HEK293 (cell line): ENCODE measurements at regions not wholly inside any gene's neighbourhood (a gene's known extent, or its start where the extent isn't known, plus 50 kb on each side); places are given as distances from the start of the nearest gene placed in this dataset.

Experiments used
- CTCF ChIA-PET: fragments of 350-600 bp; formaldehyde crosslinking; extraction: SDS; loops from one replicate; lab custom pipeline; 2021; ENCODE audit warnings: antibody characterized with exemption; lab: Yijun Ruan, JAX
- POLR2A ChIA-PET: fragments of 300-600 bp; formaldehyde crosslinking; extraction: SDS; loops from one replicate; lab custom pipeline; 2020; ENCODE audit warnings: antibody characterized with exemption, inconsistent platforms; lab: Yijun Ruan, JAX
- H3K27ac ChIP-seq: fragments of 200-500 bp; sonication (Bioruptor generic); 2 replicates; pipeline ENCODE4 v1.5.1; 2014; ENCODE audit warnings: low read depth, low read length, control low read depth, inconsistent platforms; ENCODE audit errors: extremely low read depth
- H3K36me3 ChIP-seq, 2 experiments: fragments of 200-500 bp in 1 of 2; sonication (Bioruptor generic) in 1 of 2; 1 replicate in 1 of 2; 2 replicates in 1 of 2; pipeline ENCODE4 v1.5.1; 2014 to 2017; ENCODE audit warnings: inconsistent platforms in 2 of 2, low read length in 2 of 2; ENCODE audit not compliant: control insufficient read depth in 2 of 2, insufficient read depth in 1 of 2
- H3K4me1 ChIP-seq: fragments of 200-500 bp; sonication (Bioruptor generic); 2 replicates; pipeline ENCODE4 v1.5.1; 2014; ENCODE audit warnings: mild to moderate bottlenecking, low read length, inconsistent platforms; ENCODE audit not compliant: control insufficient read depth, insufficient read depth
- H3K4me3 ChIP-seq: 2 replicates; pipeline ENCODE4 v1.5.1; 2011; ENCODE audit warnings: low read depth, mild to moderate bottlenecking, control low read depth, low read length, moderate library complexity
- H3K9me3 ChIP-seq: fragments of 200-500 bp; sonication (Bioruptor generic); 2 replicates; pipeline ENCODE4 v1.5.1; 2014; ENCODE audit warnings: low read depth, low read length, inconsistent platforms; ENCODE audit not compliant: control insufficient read depth, insufficient read depth
- EGR2 ChIP-seq: fragments of 450-650 bp; formaldehyde crosslinking; IDR thresholded peaks from 2 replicates; pipeline ENCODE4 v1.5.1; 2016; ENCODE audit warnings: low read depth, missing biosample characterization, missing genetic modification characterization
- MZF1 ChIP-seq: fragments of 450-650 bp; formaldehyde crosslinking; IDR thresholded peaks from 2 replicates; pipeline ENCODE4 v1.5.1; 2017; ENCODE audit warnings: missing biosample characterization, missing genetic modification characterization, borderline replicate concordance
- ZFHX2 ChIP-seq: fragments of 450-650 bp; formaldehyde crosslinking; conservative IDR thresholded peaks from 2 replicates; pipeline ENCODE4 v1.5.1; 2016; ENCODE audit warnings: missing biosample characterization, missing genetic modification characterization
- ZFP3 ChIP-seq: fragments of 450-650 bp; formaldehyde crosslinking; IDR thresholded peaks from 2 replicates; pipeline ENCODE4 v1.5.1; 2016; ENCODE audit warnings: low read depth, missing biosample characterization, missing genetic modification characterization
- ZIC2 ChIP-seq: fragments of 450-650 bp; formaldehyde crosslinking; IDR thresholded peaks from 2 replicates; pipeline ENCODE4 v1.5.1; 2016; ENCODE audit warnings: missing biosample characterization, missing genetic modification characterization
- ZNF10 ChIP-seq: fragments of 450-650 bp; formaldehyde crosslinking; IDR thresholded peaks from 2 replicates; pipeline ENCODE4 v1.5.1; 2017; ENCODE audit warnings: missing biosample characterization, missing genetic modification characterization
- ZNF169 ChIP-seq: fragments of 450-650 bp; formaldehyde crosslinking; IDR thresholded peaks from 2 replicates; pipeline ENCODE4 v1.5.1; 2016; ENCODE audit warnings: missing biosample characterization, missing genetic modification characterization
- ZNF174 ChIP-seq: fragments of 450-650 bp; formaldehyde crosslinking; IDR thresholded peaks from 2 replicates; pipeline ENCODE4 v1.5.0; 2017; ENCODE audit warnings: missing biosample characterization, mild to moderate bottlenecking, missing genetic modification characterization
- ZNF24 ChIP-seq: fragments of 450-650 bp; formaldehyde crosslinking; IDR thresholded peaks from 2 replicates; pipeline ENCODE4 v1.5.1; 2016; ENCODE audit warnings: missing biosample characterization, missing genetic modification characterization
- ZNF341 ChIP-seq: fragments of 450-650 bp; formaldehyde crosslinking; IDR thresholded peaks from 2 replicates; pipeline ENCODE4; 2016; ENCODE audit warnings: low read depth, missing biosample characterization, missing genetic modification characterization
- ZNF354C ChIP-seq: fragments of 450-650 bp; formaldehyde crosslinking; IDR thresholded peaks from 2 replicates; pipeline ENCODE4 v1.5.1; 2016; ENCODE audit warnings: missing biosample characterization, missing genetic modification characterization, low read depth, borderline replicate concordance
- ZNF391 ChIP-seq: fragments of 450-650 bp; formaldehyde crosslinking; IDR thresholded peaks from 2 replicates; pipeline ENCODE4 v1.5.1; 2016; ENCODE audit warnings: low read depth, missing biosample characterization, missing genetic modification characterization, borderline replicate concordance
- ZNF48 ChIP-seq: fragments of 450-650 bp; formaldehyde crosslinking; IDR thresholded peaks from 2 replicates; pipeline ENCODE4 v1.5.1; 2016; ENCODE audit warnings: missing biosample characterization, missing genetic modification characterization
- ZNF623 ChIP-seq: fragments of 450-650 bp; formaldehyde crosslinking; IDR thresholded peaks from 2 replicates; pipeline ENCODE4 v1.5.1; 2016; ENCODE audit warnings: missing biosample characterization, missing genetic modification characterization
- ZNF626 ChIP-seq: fragments of 450-650 bp; sonication (Bioruptor Pico); formaldehyde crosslinking; IDR thresholded peaks from 2 replicates; pipeline ENCODE4 v1.5.1; 2018; ENCODE audit warnings: missing biosample characterization, missing genetic modification characterization, inconsistent platforms
- ZNF629 ChIP-seq: fragments of 450-650 bp; formaldehyde crosslinking; IDR thresholded peaks from 2 replicates; pipeline ENCODE4 v1.5.1; 2017; ENCODE audit warnings: missing biosample characterization, missing genetic modification characterization
- ZNF701 ChIP-seq: fragments of 450-650 bp; formaldehyde crosslinking; IDR thresholded peaks from 2 replicates; pipeline ENCODE4 v1.5.1; 2016; ENCODE audit warnings: missing biosample characterization, missing genetic modification characterization
- ZXDB ChIP-seq: fragments of 450-650 bp; formaldehyde crosslinking; IDR thresholded peaks from 2 replicates; pipeline ENCODE4 v1.5.1; 2016; ENCODE audit warnings: missing biosample characterization, missing genetic modification characterization
- TF ChIP-seq, protein P1 (sequence below): fragments of 450-650 bp; formaldehyde crosslinking; IDR thresholded peaks from 2 replicates; pipeline ENCODE4 v1.5.1; 2016; ENCODE audit warnings: missing biosample characterization, missing genetic modification characterization
- TF ChIP-seq, protein P2 (sequence below): fragments of 450-650 bp; formaldehyde crosslinking; IDR thresholded peaks from 2 replicates; pipeline ENCODE4 v1.5.1; 2016; ENCODE audit warnings: missing biosample characterization, missing genetic modification characterization

GRCh38 chr15:69712991-69713390 lies 260.4 kb downstream of the RPLP1 start:
- POLR2A ChIA-PET = no interaction called here
- Histone ChIP-seq H3K9me3 (no peaks in the 10 kb centered on the region), H3K36me3 (no peaks in the 10 kb centered on the region), H3K27ac (no peak overlapping the region), H3K4me1 (no peaks in the 10 kb centered on the region), H3K4me3 (no peak overlapping the region)
- CTCF ChIA-PET = interaction anchor here (0.5 to 1.1 kb wide), 3 partner anchors 16 to 1010 kb away, joined by 3 to 6 read pairs (median 6); no protein-coding TSS in a partner anchor
- TF ChIP-seq ZNF169 (tag by site-specific recombination) (no peak), ZIC2 (tag by site-specific recombination) (peak; percentile 54; the same call in 1 of the 2 replicates)

DNA sequence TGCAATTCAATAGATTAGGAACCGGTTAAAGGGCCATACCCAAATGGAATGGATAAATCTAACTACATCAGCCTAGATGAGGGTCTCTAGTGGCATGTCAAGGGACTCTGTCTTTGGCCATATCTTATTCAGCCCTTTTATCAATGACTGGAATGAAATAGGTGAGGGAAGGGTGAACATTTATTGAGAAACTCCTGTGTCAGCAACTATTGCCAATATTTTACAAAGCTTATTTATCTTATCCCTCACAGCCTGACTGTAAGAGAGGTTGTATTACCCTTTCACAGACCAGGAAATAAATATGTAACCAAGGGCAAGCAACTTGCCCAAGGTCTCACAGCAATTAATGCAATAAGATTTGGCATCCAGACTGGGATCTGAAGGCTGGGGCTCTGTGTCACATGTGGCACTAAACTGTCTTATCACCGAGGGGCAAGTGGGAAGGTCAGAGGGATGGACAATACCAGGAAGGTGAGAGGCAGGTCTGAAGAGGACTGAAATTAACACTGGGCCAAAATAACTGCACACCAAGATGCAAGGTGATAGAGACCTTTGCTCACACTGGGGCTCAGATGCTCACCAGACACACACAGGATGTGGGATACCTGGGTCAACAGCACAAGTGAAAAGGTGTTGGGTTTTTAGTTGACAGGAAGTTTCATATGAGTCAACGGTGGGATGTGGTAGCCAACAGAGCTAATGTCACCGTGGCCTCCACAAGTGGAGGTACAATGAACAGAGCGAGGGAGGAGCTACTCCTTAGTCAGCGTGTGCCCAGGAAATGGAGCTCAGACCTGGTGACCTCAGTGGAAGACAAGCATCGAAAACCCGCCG lies 261.3 kb downstream of the RPLP1 start:
- Histone ChIP-seq H3K27ac (no peak overlapping the region), H3K4me3 (no peak overlapping the region), H3K4me1 (no peaks in the 10 kb centered on the region), H3K9me3 (no peaks in the 10 kb centered on the region), H3K36me3 (no peaks in the 10 kb centered on the region)
- no peak for TF ChIP-seq ZNF626 (tag by site-specific recombination)
- TF ChIP-seq MZF1 = no peak
- no peak for TF ChIP-seq ZNF174 (tag by site-specific recombination)
- TF ChIP-seq ZNF354C = no peak
- TF ChIP-seq ZNF623 = no peak
- TF ChIP-seq ZNF48 (tag by site-specific recombination) = no peak
- TF ChIP-seq ZNF24 (tag by site-specific recombination) = no peak
- TF ChIP-seq, protein P1, sequence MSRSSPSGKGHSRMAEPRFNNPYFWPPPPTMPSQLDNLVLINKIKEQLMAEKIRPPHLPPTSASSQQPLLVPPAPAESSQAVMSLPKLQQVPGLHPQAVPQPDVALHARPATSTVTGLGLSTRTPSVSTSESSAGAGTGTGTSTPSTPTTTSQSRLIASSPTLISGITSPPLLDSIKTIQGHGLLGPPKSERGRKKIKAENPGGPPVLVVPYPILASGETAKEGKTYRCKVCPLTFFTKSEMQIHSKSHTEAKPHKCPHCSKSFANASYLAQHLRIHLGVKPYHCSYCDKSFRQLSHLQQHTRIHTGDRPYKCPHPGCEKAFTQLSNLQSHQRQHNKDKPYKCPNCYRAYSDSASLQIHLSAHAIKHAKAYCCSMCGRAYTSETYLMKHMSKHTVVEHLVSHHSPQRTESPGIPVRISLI (tag by site-specific recombination) = no peak
- no peak for TF ChIP-seq ZNF10
- TF ChIP-seq ZNF701 = no peak
- no peak for TF ChIP-seq ZXDB (tag by site-specific recombination)
- TF ChIP-seq, protein P2, sequence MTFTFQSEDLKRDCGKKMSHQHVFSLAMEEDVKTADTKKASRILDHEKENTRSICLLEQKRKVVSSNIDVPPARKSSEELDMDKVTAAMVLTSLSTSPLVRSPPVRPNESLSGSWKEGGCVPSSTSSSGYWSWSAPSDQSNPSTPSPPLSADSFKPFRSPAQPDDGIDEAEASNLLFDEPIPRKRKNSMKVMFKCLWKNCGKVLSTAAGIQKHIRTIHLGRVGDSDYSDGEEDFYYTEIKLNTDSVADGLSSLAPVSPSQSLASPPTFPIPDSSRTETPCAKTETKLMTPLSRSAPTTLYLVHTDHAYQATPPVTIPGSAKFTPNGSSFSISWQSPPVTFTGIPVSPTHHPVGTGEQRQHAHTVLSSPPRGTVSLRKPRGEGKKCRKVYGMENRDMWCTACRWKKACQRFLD (tag by site-specific recombination) = no peak
- no peak for TF ChIP-seq ZNF391 (tag by site-specific recombination)
- no peak for TF ChIP-seq ZNF629
- ChIA-PET CTCF (no interaction called here), POLR2A (no interaction called here)

DNA sequence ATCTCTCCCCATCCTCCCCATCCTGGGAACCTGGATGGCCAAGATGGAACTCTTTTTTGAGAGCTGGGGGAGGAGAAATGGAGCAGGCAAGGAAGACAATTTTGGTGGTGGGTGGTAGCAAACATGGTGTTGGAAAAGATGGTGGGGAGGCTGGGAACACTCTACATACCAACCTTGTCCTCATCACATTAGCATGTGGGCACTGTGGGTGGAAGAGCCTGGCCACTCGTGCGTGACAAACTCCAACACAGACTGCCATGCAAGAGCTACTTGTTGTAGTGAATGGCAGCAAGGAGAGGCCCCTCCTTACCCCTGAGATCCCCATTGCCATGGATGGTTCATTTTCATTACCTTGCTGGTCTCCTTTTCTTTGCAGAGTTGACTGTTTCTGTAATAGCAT lies 262.6 kb downstream of the RPLP1 start:
- CTCF ChIA-PET = no interaction called here
- Histone ChIP-seq H3K9me3 (no peaks in the 10 kb centered on the region), H3K36me3 (no peaks in the 10 kb centered on the region), H3K27ac (no peak overlapping the region), H3K4me1 (no peaks in the 10 kb centered on the region), H3K4me3 (no peak overlapping the region)
- TF ChIP-seq EGR2 (tag by site-specific recombination) (peak; percentile 73), ZFHX2 (tag by site-specific recombination) (peak; percentile 63), ZNF341 (0 out of 2 replicates have a peak, but pooled peaks have one; percentile 19), ZFP3 (no peak)
- POLR2A ChIA-PET = no interaction called here
